ENCODE measurements at regions not wholly inside any gene's neighbourhood (a gene's known extent, or its start where the extent isn't known, plus 50 kb on each side); places are given as distances from the start of the nearest gene placed in this dataset.

GRCh38 chr4:112881842-112882241, 167.6 kb upstream of the ANK2 start:
- Histone ChIP-seq H2AK9ac (replicated peaks; ENCODE audit: low read depth, low read length, poor library complexity) (no peak overlapping the region), H3K9me1 (ENCODE audit: insufficient read depth, low read length) (no peaks in the 10 kb centered on the region), H3K79me1 (ENCODE audit: low read depth in 1 of 2, low read length in 2 of 2) (no peaks in the 10 kb centered on the region), H3K36me3 (ENCODE audit: control insufficient read depth, insufficient read depth, low read length) (no peaks in the 10 kb centered on the region), H2AK5ac (ENCODE audit: low read depth, low read length) (no peak overlapping the region), H3K4ac (ENCODE audit: low read depth, low read length) (no peak overlapping the region), H3K14ac (replicated peaks; ENCODE audit: low read depth, low read length) (no peak overlapping the region), H4K91ac (ENCODE audit: insufficient read depth, low read depth, low read length) (no peak overlapping the region), H2BK120ac (ENCODE audit: low read depth, low read length) (no peak overlapping the region), H3K56ac (ENCODE audit: extremely low read depth, insufficient read depth, low read length) (no peak overlapping the region), H2BK20ac (ENCODE audit: low read depth, low read length) (no peak overlapping the region), H4K20me1 (ENCODE audit: insufficient read depth, low read length) (no peaks in the 10 kb centered on the region), H2BK15ac (ENCODE audit: low read depth, low read length) (no peak overlapping the region), H2BK5ac (ENCODE audit: low read depth, low read length, poor library complexity, severe bottlenecking) (no peak overlapping the region), H3K9me3 (ENCODE audit: control insufficient read depth, insufficient read depth, low read length) (no peaks in the 10 kb centered on the region), H3K18ac (ENCODE audit: low read depth, low read length) (no peak overlapping the region), H3K4me2 (ENCODE audit: low read depth, low read length) (no peak overlapping the region), H3K23ac (ENCODE audit: low read depth, low read length) (no peak overlapping the region), H3K4me1 (ENCODE audit: control insufficient read depth, insufficient read depth, low read length) (no peaks in the 10 kb centered on the region), H4K8ac (ENCODE audit: low read depth in 2 of 2, low read length in 2 of 2) (no peak overlapping the region), H2AFZ (replicated peaks; ENCODE audit: low read length, poor library complexity) (no peak overlapping the region), H4K5ac (ENCODE audit: low read depth, low read length) (no peak overlapping the region), H3K9ac (ENCODE audit: low read depth, low read length) (no peak overlapping the region), H3K27me3 (ENCODE audit: control insufficient read depth, insufficient read depth, low read length) (no peaks in the 10 kb centered on the region), H3K4me3 (ENCODE audit: insufficient read depth, low read depth, low read length) (no peak overlapping the region), H3K27ac (ENCODE audit: insufficient read depth, low read length) (no peak overlapping the region)
- no peak for TF ChIP-seq MXI1 (IDR thresholded peaks at IDR 0.05; ENCODE audit: borderline replicate concordance, low read depth, low read length)
- no peak for TF ChIP-seq CTCF (conservative IDR thresholded peaks at IDR 0.05; ENCODE audit: low read depth, low read length)
- no peak for TF ChIP-seq MAZ (IDR thresholded peaks at IDR 0.05; ENCODE audit: borderline replicate concordance, low read depth, low read length)
- dilution Hi-C loops (cut with HindIII; ENCODE audit: low sequenced_read_pairs, unreplicated experiment) = no loop called here
- no peak for DNase-seq
- WGBS, 2 experiments (ENCODE audit: extremely low coverage in 2 of 2, insufficient read length in 1 of 2) = 81% methylated on average over 2 of the region's 12 CpGs; no CpG with 5 or more reads in 1 of the 2 experiments
- no peak for ATAC-seq (ENCODE audit: low read depth)
- BruUV-seq (replicated peaks) = no TSS peak
- POLR2A ChIA-PET (ENCODE audit: unreplicated experiment) = no interaction called here
- intact Hi-C loops (cut with micrococcal nuclease) = no loop called here
- CTCF ChIA-PET = no interaction called here
- in situ Hi-C loops (cut with MboI; ENCODE audit: low sequenced_read_pairs) = no loop called here

All from IMR-90 (cell line).